ENCODE measurements at regions not wholly inside any gene's neighbourhood (a gene's known extent, or its start where the extent isn't known, plus 50 kb on each side); places are given as distances from the start of the nearest gene placed in this dataset.

DNA sequence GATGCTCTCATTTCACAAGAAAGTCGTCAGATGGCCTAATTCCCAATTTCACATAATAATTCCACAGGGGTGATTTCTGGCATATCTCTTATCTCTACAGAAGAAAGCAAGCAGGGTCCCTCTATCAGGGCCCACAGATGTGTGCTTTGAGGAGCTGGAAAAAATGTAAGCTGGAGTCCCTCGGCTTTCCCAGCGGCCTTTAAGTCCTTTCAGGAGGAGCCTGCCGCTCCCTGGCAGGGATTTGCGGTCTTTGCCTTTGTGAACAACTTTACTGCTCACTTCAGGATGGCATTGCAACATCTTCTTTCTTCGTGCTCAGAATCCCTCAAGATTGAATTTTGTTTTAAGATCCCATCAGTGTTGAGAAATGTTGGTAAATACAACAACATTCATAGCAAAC lies 83.0 kb downstream of the FZD10 start:
- BruUV-seq (replicated peaks) = no TSS peak
- CTCF ChIA-PET = no interaction called here

More for the DNA sequence above, 83.0 kb downstream of the FZD10 start:
- intact Hi-C loops (cut with micrococcal nuclease) = no loop called here
- H3K4me3 ChIP-seq (replicated peaks in 1 of 2; ENCODE audit: low read depth in 1 of 2, low read length in 2 of 2) = no peak overlapping the region
- H3K79me2 ChIP-seq (ENCODE audit: insufficient read depth, low read length) = no peaks in the 10 kb centered on the region
- TF ChIP-seq, protein P1, sequence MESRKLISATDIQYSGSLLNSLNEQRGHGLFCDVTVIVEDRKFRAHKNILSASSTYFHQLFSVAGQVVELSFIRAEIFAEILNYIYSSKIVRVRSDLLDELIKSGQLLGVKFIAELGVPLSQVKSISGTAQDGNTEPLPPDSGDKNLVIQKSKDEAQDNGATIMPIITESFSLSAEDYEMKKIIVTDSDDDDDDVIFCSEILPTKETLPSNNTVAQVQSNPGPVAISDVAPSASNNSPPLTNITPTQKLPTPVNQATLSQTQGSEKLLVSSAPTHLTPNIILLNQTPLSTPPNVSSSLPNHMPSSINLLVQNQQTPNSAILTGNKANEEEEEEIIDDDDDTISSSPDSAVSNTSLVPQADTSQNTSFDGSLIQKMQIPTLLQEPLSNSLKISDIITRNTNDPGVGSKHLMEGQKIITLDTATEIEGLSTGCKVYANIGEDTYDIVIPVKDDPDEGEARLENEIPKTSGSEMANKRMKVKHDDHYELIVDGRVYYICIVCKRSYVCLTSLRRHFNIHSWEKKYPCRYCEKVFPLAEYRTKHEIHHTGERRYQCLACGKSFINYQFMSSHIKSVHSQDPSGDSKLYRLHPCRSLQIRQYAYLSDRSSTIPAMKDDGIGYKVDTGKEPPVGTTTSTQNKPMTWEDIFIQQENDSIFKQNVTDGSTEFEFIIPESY (IDR thresholded peaks at IDR 0.05; ENCODE audit: extremely low read depth, insufficient replicate concordance, low read length) = no peak
- TF ChIP-seq SP1 (IDR thresholded peaks at IDR 0.05; ENCODE audit: low read depth) (no peak), EZH2 (IDR thresholded peaks at IDR 0.05) (no peak), YY1 (IDR thresholded peaks at IDR 0.05; ENCODE audit: extremely low read depth, insufficient replicate concordance, low read depth, low read length) (no peak), EGR1 (IDR thresholded peaks at IDR 0.05; ENCODE audit: low read depth) (no peak), POLR2A (IDR thresholded peaks at IDR 0.05; ENCODE audit: borderline replicate concordance, extremely low read depth, insufficient read depth, insufficient read length) (no peak), ELF1 (IDR thresholded peaks at IDR 0.05; ENCODE audit: borderline replicate concordance, low read depth) (no peak), SRF (IDR thresholded peaks at IDR 0.05; ENCODE audit: low read depth) (no peak), ZNF274 (IDR thresholded peaks at IDR 0.05; ENCODE audit: low read depth, low read length) (no peak)
- TF ChIP-seq, protein P2, sequence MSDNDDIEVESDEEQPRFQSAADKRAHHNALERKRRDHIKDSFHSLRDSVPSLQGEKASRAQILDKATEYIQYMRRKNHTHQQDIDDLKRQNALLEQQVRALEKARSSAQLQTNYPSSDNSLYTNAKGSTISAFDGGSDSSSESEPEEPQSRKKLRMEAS (IDR thresholded peaks at IDR 0.05) = no peak
- TF ChIP-seq, protein P3, sequence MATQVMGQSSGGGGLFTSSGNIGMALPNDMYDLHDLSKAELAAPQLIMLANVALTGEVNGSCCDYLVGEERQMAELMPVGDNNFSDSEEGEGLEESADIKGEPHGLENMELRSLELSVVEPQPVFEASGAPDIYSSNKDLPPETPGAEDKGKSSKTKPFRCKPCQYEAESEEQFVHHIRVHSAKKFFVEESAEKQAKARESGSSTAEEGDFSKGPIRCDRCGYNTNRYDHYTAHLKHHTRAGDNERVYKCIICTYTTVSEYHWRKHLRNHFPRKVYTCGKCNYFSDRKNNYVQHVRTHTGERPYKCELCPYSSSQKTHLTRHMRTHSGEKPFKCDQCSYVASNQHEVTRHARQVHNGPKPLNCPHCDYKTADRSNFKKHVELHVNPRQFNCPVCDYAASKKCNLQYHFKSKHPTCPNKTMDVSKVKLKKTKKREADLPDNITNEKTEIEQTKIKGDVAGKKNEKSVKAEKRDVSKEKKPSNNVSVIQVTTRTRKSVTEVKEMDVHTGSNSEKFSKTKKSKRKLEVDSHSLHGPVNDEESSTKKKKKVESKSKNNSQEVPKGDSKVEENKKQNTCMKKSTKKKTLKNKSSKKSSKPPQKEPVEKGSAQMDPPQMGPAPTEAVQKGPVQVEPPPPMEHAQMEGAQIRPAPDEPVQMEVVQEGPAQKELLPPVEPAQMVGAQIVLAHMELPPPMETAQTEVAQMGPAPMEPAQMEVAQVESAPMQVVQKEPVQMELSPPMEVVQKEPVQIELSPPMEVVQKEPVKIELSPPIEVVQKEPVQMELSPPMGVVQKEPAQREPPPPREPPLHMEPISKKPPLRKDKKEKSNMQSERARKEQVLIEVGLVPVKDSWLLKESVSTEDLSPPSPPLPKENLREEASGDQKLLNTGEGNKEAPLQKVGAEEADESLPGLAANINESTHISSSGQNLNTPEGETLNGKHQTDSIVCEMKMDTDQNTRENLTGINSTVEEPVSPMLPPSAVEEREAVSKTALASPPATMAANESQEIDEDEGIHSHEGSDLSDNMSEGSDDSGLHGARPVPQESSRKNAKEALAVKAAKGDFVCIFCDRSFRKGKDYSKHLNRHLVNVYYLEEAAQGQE (IDR thresholded peaks at IDR 0.05; ENCODE audit: low read depth) = no peak
- H3K27me3 ChIP-seq (ENCODE audit: insufficient read depth, low read length) = no peaks in the 10 kb centered on the region
- H3K4me2 ChIP-seq (ENCODE audit: low read length) = no peak overlapping the region
- ChIA-PET POLR2A (no interaction called here), RAD21 (ENCODE audit: low non-redundant PET in 1 of 2, low total read pairs in 2 of 2, uncharacterized antibody in 2 of 2, unreplicated experiment in 2 of 2) (no interaction called here)
- H3K4me1 ChIP-seq (ENCODE audit: control insufficient read depth in 1 of 2, insufficient read depth in 2 of 2, low read length in 2 of 2) = no peaks in the 10 kb centered on the region
- H3K9ac ChIP-seq (ENCODE audit: low read length) = no peak overlapping the region
- H2AFZ ChIP-seq (ENCODE audit: low read depth, low read length, poor library complexity, severe bottlenecking) = no peak overlapping the region
- no peak for DNase-seq (ENCODE audit: low read depth, low spot score)
- H3K9me2 ChIP-seq (ENCODE audit: insufficient read depth) = no peaks in the 10 kb centered on the region
- no peaks in the 10 kb centered on the region for H4K20me1 ChIP-seq (ENCODE audit: insufficient read depth)
- no peaks in the 10 kb centered on the region for H3K36me3 ChIP-seq (ENCODE audit: control insufficient read depth in 1 of 2, insufficient read depth in 2 of 2, low read length in 2 of 2)
- H3K27ac ChIP-seq (ENCODE audit: low read depth, low read length) = no peak overlapping the region
- ATAC-seq = no peak
- peaks cover 0 to 5% of the 10 kb centered on the region in 2 experiments; a peak in 2 of 4 replicates for H3K9me3 ChIP-seq (ENCODE audit: control insufficient read depth in 1 of 2, insufficient read depth in 1 of 2, low read depth in 1 of 2, low read length in 2 of 2)

Measured in HCT116 (cell line).